ENCODE measurements at regions not wholly inside any gene's neighbourhood (a gene's known extent, or its start where the extent isn't known, plus 50 kb on each side); places are given as distances from the start of the nearest gene placed in this dataset.
"Not testable (repeated sequence)": the region's sequence is repeated elsewhere in the genome, so short reads cannot be mapped to it uniquely, and the experiment has no call there.

DNA sequence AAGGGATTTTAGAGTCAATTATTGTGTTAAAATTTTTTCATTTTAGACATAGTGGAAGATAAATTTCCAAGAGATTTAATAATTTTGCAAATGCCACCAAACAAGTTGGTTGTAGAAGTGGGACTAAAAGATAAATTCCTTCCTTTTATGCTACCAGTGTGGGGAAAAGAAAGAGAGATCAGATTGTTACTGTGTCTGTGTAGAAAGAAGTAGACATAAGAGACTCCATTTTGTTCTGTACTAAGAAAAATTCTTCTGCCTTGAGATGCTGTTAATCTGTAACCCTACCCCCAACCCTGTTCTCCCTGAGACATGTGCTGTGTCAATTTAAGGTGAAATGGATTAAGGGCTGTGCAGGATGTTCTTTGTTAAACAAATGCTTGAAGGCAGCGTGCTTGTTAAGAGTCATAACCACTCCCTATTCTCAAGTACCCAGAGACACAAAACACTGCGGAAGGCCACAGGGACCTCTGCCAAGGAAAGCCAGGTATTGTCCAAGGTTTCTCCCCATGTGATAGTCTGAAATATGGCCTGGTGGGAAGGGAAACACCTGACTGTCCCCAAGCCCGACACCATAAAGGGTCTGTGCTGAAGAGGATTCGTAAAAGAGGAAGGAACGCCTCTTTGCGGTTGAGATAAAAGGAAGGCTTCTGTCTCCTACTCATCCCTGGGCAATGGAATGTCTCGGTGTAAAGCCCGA, 117.0 kb downstream of the CEP44 start:
- DNase-seq (ENCODE audit: low spot score) = not testable (repeated sequence)

DNA sequence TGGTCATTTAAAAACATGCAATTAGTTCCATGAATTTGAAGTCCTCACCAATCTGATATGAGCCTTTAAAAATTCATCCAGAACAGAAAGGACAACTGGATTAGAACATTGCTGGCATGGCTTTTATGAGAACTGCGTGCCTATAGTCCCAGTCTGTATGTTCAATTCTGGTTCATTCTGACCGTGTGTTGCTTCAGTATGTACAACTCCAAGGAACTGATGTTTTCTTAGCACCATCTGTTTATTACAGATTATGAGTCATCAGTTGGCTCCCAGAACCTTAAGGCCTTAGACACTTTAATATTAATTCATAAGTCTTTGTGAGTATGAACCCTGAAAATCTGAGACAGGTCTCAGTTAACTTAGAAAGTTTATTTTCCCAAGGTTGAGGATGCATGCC, 115.0 kb downstream of the CEP44 start:
- DNase-seq (ENCODE audit: low spot score) = no peak

- no peak for DNase-seq (ENCODE audit: low spot score)
These were observed 113.8 kb downstream of the CEP44 start for GRCh38 chr4:174397366-174398155.

- DNase-seq (ENCODE audit: low spot score) = no peak
These were observed 112.9 kb downstream of the CEP44 start for GRCh38 chr4:174396599-174397110.

DNA sequence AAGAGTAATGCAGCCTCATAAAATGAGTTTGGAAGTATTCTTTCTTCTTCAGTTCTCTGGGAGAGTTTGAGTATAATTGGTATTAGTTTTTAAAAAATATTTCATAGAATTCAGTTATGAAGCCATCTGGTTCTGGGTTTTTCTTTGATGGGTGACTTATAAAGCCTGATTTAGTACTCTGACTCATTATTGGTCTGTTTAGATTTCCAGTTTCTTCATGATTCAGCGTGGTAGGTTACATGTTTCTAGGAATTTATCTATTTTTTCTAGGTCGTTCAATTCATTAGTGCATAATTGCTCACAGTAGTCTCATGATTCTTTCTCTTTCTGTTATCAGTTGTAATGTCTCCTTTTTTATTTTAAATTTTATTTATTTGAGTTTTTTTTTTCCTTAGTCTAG, 111.2 kb downstream of the CEP44 start:
- no peak for DNase-seq (ENCODE audit: low spot score)

DNA sequence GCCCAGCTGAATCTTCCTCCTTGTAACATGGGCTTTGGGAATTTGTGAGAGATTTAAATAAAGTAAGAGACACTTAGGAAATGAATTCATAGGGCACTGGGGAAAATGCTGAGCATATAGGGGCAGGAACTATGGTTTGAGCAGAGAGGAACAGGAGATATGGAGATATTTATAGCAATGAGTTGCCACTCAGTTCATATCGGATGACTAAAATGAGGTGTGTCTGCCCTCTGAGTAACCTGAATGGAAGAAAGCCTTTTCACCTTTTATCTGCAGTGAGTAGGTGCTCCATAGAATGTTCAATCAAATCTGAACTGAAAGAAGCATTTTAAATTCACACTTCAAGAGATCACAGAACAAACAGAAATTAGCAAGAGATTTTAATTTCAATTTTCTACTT, 105.7 kb downstream of the CEP44 start:
- no peak for DNase-seq (ENCODE audit: low spot score)

DNA sequence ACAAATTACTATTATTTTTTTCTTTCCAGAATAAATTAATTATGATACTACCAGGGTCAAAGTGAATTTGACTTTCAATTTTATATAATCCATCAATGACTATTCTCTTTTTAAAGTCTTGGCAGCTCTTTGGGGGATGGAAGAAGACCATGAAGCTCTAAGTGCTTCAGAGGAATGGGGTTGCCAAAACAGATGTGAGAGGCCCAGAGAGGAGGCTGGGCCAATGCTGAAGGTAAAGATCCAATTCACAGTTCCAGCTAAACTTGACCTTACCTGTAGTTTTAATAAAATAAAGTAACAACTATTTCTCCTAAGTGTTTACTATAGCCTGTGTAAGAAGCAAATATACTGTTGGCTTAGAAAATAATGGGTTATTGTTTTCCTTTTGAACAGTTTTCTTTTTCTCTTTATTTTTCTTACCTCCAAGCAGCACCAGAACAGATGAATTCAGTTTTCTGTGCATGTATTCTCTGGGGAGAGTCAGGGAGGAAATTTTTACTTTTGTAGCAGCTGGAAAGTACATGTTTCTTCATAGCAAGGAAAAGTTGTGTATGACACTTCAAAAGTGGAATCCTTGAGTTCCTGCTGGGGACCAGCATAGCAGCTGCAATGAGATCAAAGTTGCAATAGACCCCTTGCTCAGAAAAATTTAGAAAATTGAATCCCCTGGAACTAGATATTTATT, 104.9 kb downstream of the CEP44 start:
- no peak for DNase-seq (ENCODE audit: low spot score)

GRCh38 chr4:174387721-174388120, 104.0 kb downstream of the CEP44 start:
- DNase-seq (ENCODE audit: low spot score) = no peak

- DNase-seq (ENCODE audit: low spot score) = no peak
These were observed 103.4 kb downstream of the CEP44 start for GRCh38 chr4:174387143-174387542.

GRCh38 chr4:174383783-174384182, 100.1 kb downstream of the CEP44 start:
- no peak for DNase-seq (ENCODE audit: low spot score)

GRCh38 chr4:174382938-174383605, 99.4 kb downstream of the CEP44 start:
- not testable (repeated sequence) for DNase-seq (ENCODE audit: low spot score)
